ENCODE measurements at regions not wholly inside any gene's neighbourhood (a gene's known extent, or its start where the extent isn't known, plus 50 kb on each side); places are given as distances from the start of the nearest gene placed in this dataset.
A peak's percentile ranks its signal among the peaks of the same experiment; 100 is the strongest.

DNA sequence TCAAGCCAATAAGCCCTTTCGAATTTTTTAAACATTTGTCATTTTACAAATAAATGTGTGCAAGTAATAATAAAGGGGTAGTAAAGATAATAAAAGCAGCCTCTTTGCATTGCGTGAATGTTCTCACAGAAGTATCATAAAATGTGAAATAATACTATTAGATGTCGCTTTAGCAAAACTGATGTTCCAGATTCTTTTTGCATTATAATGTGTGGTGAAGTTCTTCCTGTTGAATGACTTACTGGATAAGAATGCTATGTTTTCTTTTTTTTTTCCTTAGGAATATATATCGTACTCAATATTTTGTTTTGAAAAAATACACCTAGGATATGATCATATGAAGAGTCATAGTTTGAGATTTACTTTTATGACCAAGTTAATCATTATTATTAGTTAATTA, 85.2 kb upstream of the CDH12 start:
- Histone ChIP-seq H3K27me3 (ENCODE audit: control insufficient read depth in 2 of 2, insufficient read depth in 2 of 2, low read length in 2 of 2) (no peaks in the 10 kb centered on the region), H3K36me3 (ENCODE audit: control insufficient read depth in 2 of 2, extremely low read depth in 1 of 2, insufficient read depth in 2 of 2, low read length in 2 of 2) (no peaks in the 10 kb centered on the region), H3K27ac (ENCODE audit: insufficient read depth, low read depth, low read length) (peak overlapping the region; percentile 34), H3K4me3 (replicated peaks in 1 of 3; ENCODE audit: insufficient read depth in 1 of 3, low read depth in 1 of 3, low read length in 3 of 3) (no peak overlapping the region), H3K4me1 (ENCODE audit: control insufficient read depth, extremely low read depth, insufficient read depth, low read length) (peaks cover 2% of the 10 kb centered on the region), H3K79me2 (ENCODE audit: control insufficient read depth, insufficient read depth, low read length) (no peaks in the 10 kb centered on the region), H2AFZ (ENCODE audit: low read depth, low read length) (no peak overlapping the region), H3K4me2 (ENCODE audit: insufficient read depth, low read length) (peak overlapping the region; percentile 36), H3K9me1 (replicated peaks; ENCODE audit: control insufficient read depth, extremely low read depth, insufficient read depth, low read length) (no peaks in the 10 kb centered on the region), H3K9me3 (replicated peaks; ENCODE audit: control insufficient read depth, insufficient read depth, low read length) (no peaks in the 10 kb centered on the region), H4K20me1 (replicated peaks; ENCODE audit: control insufficient read depth, extremely low read depth, insufficient read depth, low read length) (no peaks in the 10 kb centered on the region), H3K9ac (replicated peaks; ENCODE audit: extremely low read depth, insufficient read depth, low read length) (no peak overlapping the region)
- dilution Hi-C loops (cut with MboI; ENCODE audit: extremely low pct_ligation_motif_present, low sequenced_read_pairs) (no loop called here), intact Hi-C loops (cut with micrococcal nuclease) (no loop called here)
- no peak for DNase-seq (ENCODE audit: low read depth, low spot score)
- no peak for FAIRE-seq
- ChIA-PET POLR2A (no interaction called here), CTCF (no interaction called here)
- TF ChIP-seq, protein P1, sequence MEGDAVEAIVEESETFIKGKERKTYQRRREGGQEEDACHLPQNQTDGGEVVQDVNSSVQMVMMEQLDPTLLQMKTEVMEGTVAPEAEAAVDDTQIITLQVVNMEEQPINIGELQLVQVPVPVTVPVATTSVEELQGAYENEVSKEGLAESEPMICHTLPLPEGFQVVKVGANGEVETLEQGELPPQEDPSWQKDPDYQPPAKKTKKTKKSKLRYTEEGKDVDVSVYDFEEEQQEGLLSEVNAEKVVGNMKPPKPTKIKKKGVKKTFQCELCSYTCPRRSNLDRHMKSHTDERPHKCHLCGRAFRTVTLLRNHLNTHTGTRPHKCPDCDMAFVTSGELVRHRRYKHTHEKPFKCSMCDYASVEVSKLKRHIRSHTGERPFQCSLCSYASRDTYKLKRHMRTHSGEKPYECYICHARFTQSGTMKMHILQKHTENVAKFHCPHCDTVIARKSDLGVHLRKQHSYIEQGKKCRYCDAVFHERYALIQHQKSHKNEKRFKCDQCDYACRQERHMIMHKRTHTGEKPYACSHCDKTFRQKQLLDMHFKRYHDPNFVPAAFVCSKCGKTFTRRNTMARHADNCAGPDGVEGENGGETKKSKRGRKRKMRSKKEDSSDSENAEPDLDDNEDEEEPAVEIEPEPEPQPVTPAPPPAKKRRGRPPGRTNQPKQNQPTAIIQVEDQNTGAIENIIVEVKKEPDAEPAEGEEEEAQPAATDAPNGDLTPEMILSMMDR (IDR thresholded peaks at IDR 0.05; ENCODE audit: extremely low read depth in 1 of 2, insufficient read depth in 1 of 2, low read depth in 1 of 2, low read length in 2 of 2): no peak
- peak; percentile 53 for TF ChIP-seq FOS (IDR thresholded peaks at IDR 0.05; ENCODE audit: borderline replicate concordance, insufficient read depth, low read length)
- no TSS peak for BruUV-seq (replicated peaks)

DNA sequence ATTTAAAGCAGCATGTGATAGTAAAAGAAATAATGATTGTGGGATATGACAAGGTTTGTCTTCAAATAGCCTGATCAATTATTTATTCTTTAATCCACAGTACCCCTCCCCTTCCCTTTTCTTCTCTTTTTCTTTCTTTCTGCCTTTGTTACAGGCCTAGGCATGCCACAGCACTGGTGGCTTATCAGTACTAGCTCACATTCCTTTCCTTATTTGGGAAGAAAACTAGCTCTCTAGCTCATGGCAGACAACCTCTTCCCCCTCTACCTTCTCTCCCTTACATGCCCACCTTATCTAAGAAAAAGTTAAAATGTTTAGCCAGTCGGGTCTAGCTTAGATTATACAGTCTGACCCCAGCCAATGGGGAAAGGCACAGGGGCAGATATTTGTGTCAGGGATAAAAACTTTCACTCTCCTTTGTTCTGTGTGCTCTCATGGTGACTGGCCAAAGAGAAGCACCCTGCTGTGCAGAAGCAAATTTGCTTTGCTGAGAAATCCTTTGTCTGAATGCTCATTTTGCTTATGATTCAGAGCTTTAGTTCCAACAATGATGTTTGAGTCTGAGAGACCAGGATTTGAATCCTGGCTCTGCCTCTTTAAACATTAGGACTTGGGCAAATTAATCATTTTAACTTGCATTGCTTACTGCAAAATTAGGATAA, 75.8 kb upstream of the CDH12 start:
- Histone ChIP-seq H3K4me3 (replicated peaks in 1 of 3; ENCODE audit: insufficient read depth in 1 of 3, low read depth in 1 of 3, low read length in 3 of 3) (no peak overlapping the region), H3K27me3 (ENCODE audit: control insufficient read depth in 2 of 2, insufficient read depth in 2 of 2, low read length in 2 of 2) (no peaks in the 10 kb centered on the region), H3K27ac (ENCODE audit: insufficient read depth, low read depth, low read length) (no peak overlapping the region), H3K4me2 (ENCODE audit: insufficient read depth, low read length) (no peak overlapping the region), H4K20me1 (replicated peaks; ENCODE audit: control insufficient read depth, extremely low read depth, insufficient read depth, low read length) (no peaks in the 10 kb centered on the region), H3K9ac (replicated peaks; ENCODE audit: extremely low read depth, insufficient read depth, low read length) (no peak overlapping the region), H3K9me3 (replicated peaks; ENCODE audit: control insufficient read depth, insufficient read depth, low read length) (no peaks in the 10 kb centered on the region), H3K9me1 (replicated peaks; ENCODE audit: control insufficient read depth, extremely low read depth, insufficient read depth, low read length) (no peaks in the 10 kb centered on the region), H2AFZ (ENCODE audit: low read depth, low read length) (no peak overlapping the region), H3K79me2 (ENCODE audit: control insufficient read depth, insufficient read depth, low read length) (no peaks in the 10 kb centered on the region), H3K4me1 (ENCODE audit: control insufficient read depth, extremely low read depth, insufficient read depth, low read length) (no peaks in the 10 kb centered on the region), H3K36me3 (ENCODE audit: control insufficient read depth in 2 of 2, extremely low read depth in 1 of 2, insufficient read depth in 2 of 2, low read length in 2 of 2) (no peaks in the 10 kb centered on the region)
- TF ChIP-seq JUN (IDR thresholded peaks at IDR 0.05; ENCODE audit: borderline replicate concordance, insufficient read depth, insufficient read length, low read depth) (no peak), EZH2 (IDR thresholded peaks at IDR 0.05; ENCODE audit: borderline replicate concordance, low read depth, low read length, severe bottlenecking) (no peak), FOS (IDR thresholded peaks at IDR 0.05; ENCODE audit: borderline replicate concordance, insufficient read depth, low read length) (no peak), POLR2AphosphoS5 (IDR thresholded peaks at IDR 0.05; ENCODE audit: insufficient read depth, low read depth, low read length) (no peak), MYC (IDR thresholded peaks at IDR 0.05; ENCODE audit: low read depth, low read length) (no peak), POLR2A (IDR thresholded peaks at IDR 0.05; ENCODE audit: low read depth, low read length) (no peak), GATA2 (IDR thresholded peaks at IDR 0.05; ENCODE audit: insufficient read depth, insufficient read length, low read depth, low read length) (no peak)
- TF ChIP-seq, protein P1 (IDR thresholded peaks at IDR 0.05; ENCODE audit: extremely low read depth in 1 of 2, insufficient read depth in 1 of 2, low read depth in 1 of 2, low read length in 2 of 2): no peak
- TF ChIP-seq, protein P2, sequence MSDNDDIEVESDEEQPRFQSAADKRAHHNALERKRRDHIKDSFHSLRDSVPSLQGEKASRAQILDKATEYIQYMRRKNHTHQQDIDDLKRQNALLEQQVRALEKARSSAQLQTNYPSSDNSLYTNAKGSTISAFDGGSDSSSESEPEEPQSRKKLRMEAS (IDR thresholded peaks at IDR 0.05; ENCODE audit: insufficient read depth, insufficient read length): no peak
- CTCF ChIA-PET: no interaction called here
- dilution Hi-C loops (cut with MboI; ENCODE audit: extremely low pct_ligation_motif_present, low sequenced_read_pairs): no loop called here
- POLR2A ChIA-PET: no interaction called here
- DNase-seq (ENCODE audit: low read depth, low spot score) (no peak), FAIRE-seq (no peak)
- BruUV-seq (replicated peaks): no TSS peak
- intact Hi-C loops (cut with micrococcal nuclease): no loop called here
